HEK293 (cell line): ENCODE measurements at regions not wholly inside any gene's neighbourhood (a gene's known extent, or its start where the extent isn't known, plus 50 kb on each side); places are given as distances from the start of the nearest gene placed in this dataset.

Experiments
- CTCF ChIA-PET: fragments of 350-600 bp; formaldehyde crosslinking; extraction: SDS; loops from one replicate; lab custom pipeline; 2021; ENCODE audit warnings: antibody characterized with exemption; lab: Yijun Ruan, JAX
- POLR2A ChIA-PET: fragments of 300-600 bp; formaldehyde crosslinking; extraction: SDS; loops from one replicate; lab custom pipeline; 2020; ENCODE audit warnings: antibody characterized with exemption, inconsistent platforms; lab: Yijun Ruan, JAX
- H3K27ac ChIP-seq: fragments of 200-500 bp; sonication (Bioruptor generic); 2 replicates; pipeline ENCODE4 v1.5.1; 2014; ENCODE audit warnings: low read depth, low read length, control low read depth, inconsistent platforms; ENCODE audit errors: extremely low read depth
- H3K36me3 ChIP-seq, 2 experiments: fragments of 200-500 bp in 1 of 2; sonication (Bioruptor generic) in 1 of 2; 1 replicate in 1 of 2; 2 replicates in 1 of 2; pipeline ENCODE4 v1.5.1; 2014 to 2017; ENCODE audit warnings: inconsistent platforms in 2 of 2, low read length in 2 of 2; ENCODE audit not compliant: control insufficient read depth in 2 of 2, insufficient read depth in 1 of 2
- H3K4me1 ChIP-seq: fragments of 200-500 bp; sonication (Bioruptor generic); 2 replicates; pipeline ENCODE4 v1.5.1; 2014; ENCODE audit warnings: mild to moderate bottlenecking, low read length, inconsistent platforms; ENCODE audit not compliant: control insufficient read depth, insufficient read depth
- H3K4me3 ChIP-seq: 2 replicates; pipeline ENCODE4 v1.5.1; 2011; ENCODE audit warnings: low read depth, mild to moderate bottlenecking, control low read depth, low read length, moderate library complexity
- H3K9me3 ChIP-seq: fragments of 200-500 bp; sonication (Bioruptor generic); 2 replicates; pipeline ENCODE4 v1.5.1; 2014; ENCODE audit warnings: low read depth, low read length, inconsistent platforms; ENCODE audit not compliant: control insufficient read depth, insufficient read depth
- CTCF ChIP-seq: fragments of 450-650 bp; formaldehyde crosslinking; IDR thresholded peaks from 2 replicates; pipeline ENCODE4 v1.5.1; 2016; ENCODE audit warnings: missing biosample characterization, missing genetic modification characterization
- FEZF1 ChIP-seq: fragments of 450-650 bp; formaldehyde crosslinking; IDR thresholded peaks from 2 replicates; pipeline ENCODE4 v1.5.1; 2016; ENCODE audit warnings: missing biosample characterization, missing genetic modification characterization
- GFI1B ChIP-seq: fragments of 450-650 bp; formaldehyde crosslinking; IDR thresholded peaks from 2 replicates; pipeline ENCODE4 v1.5.1; 2016; ENCODE audit warnings: missing biosample characterization, missing genetic modification characterization
- GLIS1 ChIP-seq: fragments of 450-650 bp; formaldehyde crosslinking; IDR thresholded peaks from 2 replicates; pipeline ENCODE4 v1.5.1; 2016; ENCODE audit warnings: missing biosample characterization, missing genetic modification characterization
- MZF1 ChIP-seq: fragments of 450-650 bp; formaldehyde crosslinking; IDR thresholded peaks from 2 replicates; pipeline ENCODE4 v1.5.1; 2017; ENCODE audit warnings: missing biosample characterization, missing genetic modification characterization, borderline replicate concordance
- SETDB1 ChIP-seq: IDR thresholded peaks from one replicate; pipeline ENCODE4 v1.6.1; 2017; ENCODE audit warnings: mild to moderate bottlenecking, low read length, moderate library complexity, mixed read lengths; ENCODE audit not compliant: insufficient read length
- TCF7L2 ChIP-seq: IDR thresholded peaks from 2 replicates; pipeline ENCODE4 v1.6.1; 2011; ENCODE audit warnings: low read depth, mild to moderate bottlenecking, inconsistent platforms, low read length, moderate library complexity, borderline replicate concordance
- ZBTB20 ChIP-seq: fragments of 450-650 bp; formaldehyde crosslinking; IDR thresholded peaks from 2 replicates; pipeline ENCODE4 v1.5.1; 2016; ENCODE audit warnings: missing biosample characterization, missing genetic modification characterization
- ZNF174 ChIP-seq: fragments of 450-650 bp; formaldehyde crosslinking; IDR thresholded peaks from 2 replicates; pipeline ENCODE4 v1.5.0; 2017; ENCODE audit warnings: missing biosample characterization, mild to moderate bottlenecking, missing genetic modification characterization
- ZNF211 ChIP-seq: fragments of 450-650 bp; formaldehyde crosslinking; IDR thresholded peaks from 2 replicates; pipeline ENCODE4 v1.5.1; 2016; ENCODE audit warnings: low read depth, missing biosample characterization, missing genetic modification characterization
- ZNF223 ChIP-seq: fragments of 450-650 bp; formaldehyde crosslinking; IDR thresholded peaks from 2 replicates; pipeline ENCODE4 v1.5.1; 2016; ENCODE audit warnings: missing biosample characterization, missing genetic modification characterization
- ZNF416 ChIP-seq: fragments of 450-650 bp; formaldehyde crosslinking; IDR thresholded peaks from 2 replicates; pipeline ENCODE4 v1.5.1; 2016; ENCODE audit warnings: missing biosample characterization, missing genetic modification characterization
- ZNF423 ChIP-seq: fragments of 450-650 bp; formaldehyde crosslinking; IDR thresholded peaks from 2 replicates; pipeline ENCODE4 v1.5.1; 2016; ENCODE audit warnings: missing biosample characterization, missing genetic modification characterization
- ZNF558 ChIP-seq: fragments of 450-650 bp; formaldehyde crosslinking; IDR thresholded peaks from 2 replicates; pipeline ENCODE4 v1.5.1; 2016; ENCODE audit warnings: missing biosample characterization, missing genetic modification characterization
- ZNF585B ChIP-seq: fragments of 450-650 bp; formaldehyde crosslinking; IDR thresholded peaks from 2 replicates; pipeline ENCODE4 v1.5.1; 2016; ENCODE audit warnings: missing biosample characterization, missing genetic modification characterization
- ZNF610 ChIP-seq: fragments of 450-650 bp; formaldehyde crosslinking; IDR thresholded peaks from 2 replicates; pipeline ENCODE4 v1.5.1; 2016; ENCODE audit warnings: missing biosample characterization, missing genetic modification characterization, borderline replicate concordance
- ZNF747 ChIP-seq: fragments of 450-650 bp; formaldehyde crosslinking; IDR thresholded peaks from 2 replicates; pipeline ENCODE4 v1.5.1; 2016; ENCODE audit warnings: missing biosample characterization, missing genetic modification characterization
- ZSCAN5A ChIP-seq: fragments of 450-650 bp; formaldehyde crosslinking; IDR thresholded peaks from 2 replicates; pipeline ENCODE4 v1.5.1; 2016; ENCODE audit warnings: missing biosample characterization, missing genetic modification characterization
- TF ChIP-seq, protein P1 (sequence below): sonication (generic); formaldehyde crosslinking; IDR thresholded peaks from 2 replicates; pipeline ENCODE4 v1.8.1; 2022; ENCODE audit warnings: mild to moderate bottlenecking, moderate library complexity, missing genetic modification reagents
- TF ChIP-seq, protein P2 (sequence below): fragments of 450-650 bp; formaldehyde crosslinking; IDR thresholded peaks from 2 replicates; pipeline ENCODE4 v1.5.1; 2016; ENCODE audit warnings: missing biosample characterization, missing genetic modification characterization, low read depth
- TF ChIP-seq, protein P3 (sequence below): fragments of 450-650 bp; formaldehyde crosslinking; IDR thresholded peaks from 2 replicates; pipeline ENCODE4 v1.5.1; 2016; ENCODE audit warnings: missing biosample characterization, missing genetic modification characterization
- TF ChIP-seq, protein P4 (sequence below): fragments of 450-650 bp; formaldehyde crosslinking; IDR thresholded peaks from 2 replicates; pipeline ENCODE4 v1.5.1; 2017; ENCODE audit warnings: missing biosample characterization, missing genetic modification characterization
- TF ChIP-seq, protein P5 (sequence below): fragments of 450-650 bp; formaldehyde crosslinking; IDR thresholded peaks from 2 replicates; pipeline ENCODE4 v1.5.1; 2016; ENCODE audit warnings: missing biosample characterization, missing genetic modification characterization, borderline replicate concordance

DNA sequence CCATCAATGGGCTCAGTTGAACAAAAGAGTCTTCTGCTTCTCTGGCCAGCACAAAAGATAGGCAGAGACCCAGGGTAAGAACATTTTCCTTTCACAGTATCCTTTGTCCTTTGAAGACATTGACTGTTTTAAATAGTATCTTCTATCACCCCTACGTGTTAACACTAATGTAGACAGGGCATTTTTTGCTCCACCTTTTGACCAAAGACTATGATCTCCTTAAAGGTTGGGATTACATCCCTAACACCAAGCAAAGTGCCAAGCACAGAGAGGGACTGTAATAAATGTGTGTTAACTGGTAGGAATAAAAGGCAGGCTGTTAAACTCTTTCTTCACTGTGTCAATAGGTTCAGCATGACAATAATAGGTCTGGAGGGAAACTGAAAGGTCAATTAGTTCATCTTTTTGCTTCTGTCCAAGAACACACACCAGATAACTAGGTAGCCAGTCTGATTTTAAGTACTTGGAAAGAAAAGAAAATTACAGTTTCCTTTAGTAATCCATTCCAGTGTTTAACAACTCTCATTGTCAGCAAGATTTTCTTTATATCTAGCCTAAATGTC, 63.6 kb upstream of the NOX3 start (continued):
- TF ChIP-seq, protein P1, sequence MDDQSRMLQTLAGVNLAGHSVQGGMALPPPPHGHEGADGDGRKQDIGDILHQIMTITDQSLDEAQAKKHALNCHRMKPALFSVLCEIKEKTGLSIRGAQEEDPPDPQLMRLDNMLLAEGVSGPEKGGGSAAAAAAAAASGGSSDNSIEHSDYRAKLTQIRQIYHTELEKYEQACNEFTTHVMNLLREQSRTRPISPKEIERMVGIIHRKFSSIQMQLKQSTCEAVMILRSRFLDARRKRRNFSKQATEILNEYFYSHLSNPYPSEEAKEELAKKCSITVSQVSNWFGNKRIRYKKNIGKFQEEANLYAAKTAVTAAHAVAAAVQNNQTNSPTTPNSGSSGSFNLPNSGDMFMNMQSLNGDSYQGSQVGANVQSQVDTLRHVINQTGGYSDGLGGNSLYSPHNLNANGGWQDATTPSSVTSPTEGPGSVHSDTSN (CRISPR knock-in tag): no peak
- TF ChIP-seq CTCF (tag by site-specific recombination): no peak
- TF ChIP-seq, protein P2, sequence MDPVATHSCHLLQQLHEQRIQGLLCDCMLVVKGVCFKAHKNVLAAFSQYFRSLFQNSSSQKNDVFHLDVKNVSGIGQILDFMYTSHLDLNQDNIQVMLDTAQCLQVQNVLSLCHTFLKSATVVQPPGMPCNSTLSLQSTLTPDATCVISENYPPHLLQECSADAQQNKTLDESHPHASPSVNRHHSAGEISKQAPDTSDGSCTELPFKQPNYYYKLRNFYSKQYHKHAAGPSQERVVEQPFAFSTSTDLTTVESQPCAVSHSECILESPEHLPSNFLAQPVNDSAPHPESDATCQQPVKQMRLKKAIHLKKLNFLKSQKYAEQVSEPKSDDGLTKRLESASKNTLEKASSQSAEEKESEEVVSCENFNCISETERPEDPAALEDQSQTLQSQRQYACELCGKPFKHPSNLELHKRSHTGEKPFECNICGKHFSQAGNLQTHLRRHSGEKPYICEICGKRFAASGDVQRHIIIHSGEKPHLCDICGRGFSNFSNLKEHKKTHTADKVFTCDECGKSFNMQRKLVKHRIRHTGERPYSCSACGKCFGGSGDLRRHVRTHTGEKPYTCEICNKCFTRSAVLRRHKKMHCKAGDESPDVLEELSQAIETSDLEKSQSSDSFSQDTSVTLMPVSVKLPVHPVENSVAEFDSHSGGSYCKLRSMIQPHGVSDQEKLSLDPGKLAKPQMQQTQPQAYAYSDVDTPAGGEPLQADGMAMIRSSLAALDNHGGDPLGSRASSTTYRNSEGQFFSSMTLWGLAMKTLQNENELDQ (tag by site-specific recombination): no peak
- TF ChIP-seq ZNF174 (tag by site-specific recombination): no peak
- TF ChIP-seq ZNF585B (tag by site-specific recombination): no peak
- no peak for TF ChIP-seq FEZF1
- TF ChIP-seq GFI1B: no peak
- no peak for TF ChIP-seq GLIS1 (tag by site-specific recombination)
- TF ChIP-seq ZNF211 (tag by site-specific recombination): no peak
- TF ChIP-seq ZNF610 (tag by site-specific recombination): no peak
- TF ChIP-seq, all 188 proteins: peak for 0

DNA sequence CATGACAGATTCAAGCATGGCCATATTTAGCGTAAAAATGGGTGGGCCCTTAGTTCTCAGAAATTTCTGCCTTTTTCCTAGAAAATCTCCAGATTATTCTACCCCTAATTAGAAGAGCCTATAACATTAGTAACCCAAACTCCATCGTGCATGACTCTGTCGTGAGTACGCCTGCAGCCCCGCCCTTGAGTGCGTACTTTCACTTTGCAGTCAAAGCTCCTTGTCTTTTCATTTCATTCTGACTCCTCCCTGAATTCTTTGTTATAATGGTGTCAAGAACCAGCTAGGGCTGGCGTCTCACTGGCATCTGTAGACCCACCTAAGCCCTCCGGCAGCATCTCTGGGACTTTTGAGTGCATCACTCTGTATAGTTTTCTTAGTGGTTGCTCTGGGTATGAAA, 61.7 kb upstream of the NOX3 start:
- no peaks in the 10 kb centered on the region for H3K36me3 ChIP-seq
- no peaks in the 10 kb centered on the region for H3K4me1 ChIP-seq
- ChIA-PET CTCF (interaction anchor here (1.1 kb wide), 1 partner anchor 25 kb away, joined by 3 read pairs; no protein-coding TSS in a partner anchor), POLR2A (no interaction called here)
- TF ChIP-seq MZF1 (tag by site-specific recombination) (no peak), ZNF747 (tag by site-specific recombination) (no peak), TCF7L2 (no peak)
- H3K9me3 ChIP-seq: no peaks in the 10 kb centered on the region
- H3K27ac ChIP-seq: no peak overlapping the region
- H3K4me3 ChIP-seq: no peak overlapping the region

DNA sequence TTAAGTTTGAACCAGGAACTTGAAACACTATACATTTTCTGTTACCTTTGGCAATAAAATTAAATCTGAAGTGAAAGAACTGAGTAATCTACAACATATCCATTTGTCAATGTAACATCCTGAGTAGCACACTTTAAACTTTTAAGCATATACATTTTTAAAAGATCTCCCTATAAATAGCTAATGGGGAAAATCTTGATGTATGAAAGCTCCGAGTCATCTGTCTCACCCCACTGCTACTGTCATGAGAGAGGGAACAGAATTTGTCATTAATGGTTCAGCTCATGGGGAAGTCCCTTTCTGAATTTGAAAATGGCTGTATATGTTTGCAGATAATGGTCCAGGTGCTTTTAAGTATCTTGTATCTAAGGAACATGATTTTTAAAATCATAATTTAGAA, 55.2 kb upstream of the NOX3 start:
- Histone ChIP-seq H3K4me3 (no peak overlapping the region), H3K9me3 (no peaks in the 10 kb centered on the region), H3K4me1 (no peaks in the 10 kb centered on the region), H3K27ac (no peak overlapping the region), H3K36me3 (no peaks in the 10 kb centered on the region)
- CTCF ChIA-PET: interaction anchor here (1.1 kb wide), 1 partner anchor 21 kb away, joined by 3 read pairs; no protein-coding TSS in a partner anchor
- POLR2A ChIA-PET: no interaction called here
- no peak for TF ChIP-seq ZSCAN5A (tag by site-specific recombination)
- TF ChIP-seq, protein P3, sequence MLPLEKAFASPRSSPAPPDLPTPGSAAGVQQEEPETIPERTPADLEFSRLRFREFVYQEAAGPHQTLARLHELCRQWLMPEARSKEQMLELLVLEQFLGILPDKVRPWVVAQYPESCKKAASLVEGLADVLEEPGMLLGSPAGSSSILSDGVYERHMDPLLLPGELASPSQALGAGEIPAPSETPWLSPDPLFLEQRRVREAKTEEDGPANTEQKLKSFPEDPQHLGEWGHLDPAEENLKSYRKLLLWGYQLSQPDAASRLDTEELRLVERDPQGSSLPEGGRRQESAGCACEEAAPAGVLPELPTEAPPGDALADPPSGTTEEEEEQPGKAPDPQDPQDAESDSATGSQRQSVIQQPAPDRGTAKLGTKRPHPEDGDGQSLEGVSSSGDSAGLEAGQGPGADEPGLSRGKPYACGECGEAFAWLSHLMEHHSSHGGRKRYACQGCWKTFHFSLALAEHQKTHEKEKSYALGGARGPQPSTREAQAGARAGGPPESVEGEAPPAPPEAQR (tag by site-specific recombination): no peak
- TF ChIP-seq, protein P4, sequence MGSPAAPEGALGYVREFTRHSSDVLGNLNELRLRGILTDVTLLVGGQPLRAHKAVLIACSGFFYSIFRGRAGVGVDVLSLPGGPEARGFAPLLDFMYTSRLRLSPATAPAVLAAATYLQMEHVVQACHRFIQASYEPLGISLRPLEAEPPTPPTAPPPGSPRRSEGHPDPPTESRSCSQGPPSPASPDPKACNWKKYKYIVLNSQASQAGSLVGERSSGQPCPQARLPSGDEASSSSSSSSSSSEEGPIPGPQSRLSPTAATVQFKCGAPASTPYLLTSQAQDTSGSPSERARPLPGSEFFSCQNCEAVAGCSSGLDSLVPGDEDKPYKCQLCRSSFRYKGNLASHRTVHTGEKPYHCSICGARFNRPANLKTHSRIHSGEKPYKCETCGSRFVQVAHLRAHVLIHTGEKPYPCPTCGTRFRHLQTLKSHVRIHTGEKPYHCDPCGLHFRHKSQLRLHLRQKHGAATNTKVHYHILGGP (tag by site-specific recombination): no peak
- no peak for TF ChIP-seq ZNF223 (tag by site-specific recombination)
- no peak for TF ChIP-seq ZNF423 (tag by site-specific recombination)
- no peak for TF ChIP-seq ZBTB20 (tag by site-specific recombination)
- no peak for TF ChIP-seq SETDB1
- no peak for TF ChIP-seq ZNF416 (tag by site-specific recombination)
- no peak for TF ChIP-seq ZNF558 (tag by site-specific recombination)
- TF ChIP-seq, protein P5, sequence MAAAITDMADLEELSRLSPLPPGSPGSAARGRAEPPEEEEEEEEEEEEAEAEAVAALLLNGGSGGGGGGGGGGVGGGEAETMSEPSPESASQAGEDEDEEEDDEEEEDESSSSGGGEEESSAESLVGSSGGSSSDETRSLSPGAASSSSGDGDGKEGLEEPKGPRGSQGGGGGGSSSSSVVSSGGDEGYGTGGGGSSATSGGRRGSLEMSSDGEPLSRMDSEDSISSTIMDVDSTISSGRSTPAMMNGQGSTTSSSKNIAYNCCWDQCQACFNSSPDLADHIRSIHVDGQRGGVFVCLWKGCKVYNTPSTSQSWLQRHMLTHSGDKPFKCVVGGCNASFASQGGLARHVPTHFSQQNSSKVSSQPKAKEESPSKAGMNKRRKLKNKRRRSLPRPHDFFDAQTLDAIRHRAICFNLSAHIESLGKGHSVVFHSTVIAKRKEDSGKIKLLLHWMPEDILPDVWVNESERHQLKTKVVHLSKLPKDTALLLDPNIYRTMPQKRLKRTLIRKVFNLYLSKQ (tag by site-specific recombination): no peak
